HG03095 (cell line): ENCODE measurements at regions not wholly inside any gene's neighbourhood (a gene's known extent, or its start where the extent isn't known, plus 50 kb on each side); places are given as distances from the start of the nearest gene placed in this dataset.
"Not testable (repeated sequence)": the region's sequence is repeated elsewhere in the genome, so short reads cannot be mapped to it uniquely, and the experiment has no call there.

Experiments
- ATAC-seq: cut with Tn5 transposase; IDR thresholded peaks from one replicate; pipeline ENCODE4 v1.9.1; 2021; ENCODE audit warnings: moderate library complexity; ENCODE audit not compliant: unreplicated experiment

- no peak for ATAC-seq
Measured at GRCh38 chr2:61774351-61774750, 79.5 kb downstream of the FAM161A start.

GRCh38 chr2:61771904-61772845 lies 81.7 kb downstream of the FAM161A start:
- no peak for ATAC-seq

GRCh38 chr2:61770746-61771145 lies 83.1 kb downstream of the FAM161A start:
- no peak for ATAC-seq

GRCh38 chr2:61770298-61770697 lies 83.6 kb downstream of the FAM161A start:
- no peak for ATAC-seq

GRCh38 chr2:61769093-61769675 lies 84.7 kb downstream of the FAM161A start:
- ATAC-seq, result no peak

- ATAC-seq, result peak; percentile 99
Measured at GRCh38 chr2:61764035-61764800, 89.6 kb downstream of the FAM161A start.

- ATAC-seq, result peak; percentile 19
Measured at GRCh38 chr2:61763605-61764034, 90.2 kb downstream of the FAM161A start.

GRCh38 chr2:61762292-61762691 lies 91.6 kb downstream of the FAM161A start:
- ATAC-seq, result no peak

GRCh38 chr2:61759718-61760117 lies 94.1 kb downstream of the FAM161A start:
- ATAC-seq, result no peak

GRCh38 chr2:61759005-61759404 lies 94.9 kb downstream of the FAM161A start:
- ATAC-seq, result no peak

- ATAC-seq, result no peak
Measured at GRCh38 chr2:61758159-61758558, 95.7 kb downstream of the FAM161A start.

GRCh38 chr2:61753512-61753911 lies 100.3 kb downstream of the FAM161A start:
- ATAC-seq, result no peak

GRCh38 chr2:61750624-61751023 lies 103.2 kb downstream of the FAM161A start:
- ATAC-seq, result no peak

- no peak for ATAC-seq
Measured at GRCh38 chr2:61742955-61743354, 110.9 kb downstream of the FAM161A start.

- ATAC-seq, result no peak
Measured at GRCh38 chr2:61737841-61738240, 116.0 kb downstream of the FAM161A start.

- no peak for ATAC-seq
Measured at GRCh38 chr2:61736953-61737352, 116.9 kb downstream of the FAM161A start.

- no peak for ATAC-seq
Measured at GRCh38 chr2:61733563-61733962, 120.3 kb downstream of the FAM161A start.

GRCh38 chr2:61732787-61733186 lies 121.1 kb downstream of the FAM161A start:
- no peak for ATAC-seq

- no peak for ATAC-seq
Measured at GRCh38 chr2:61727746-61728145, 126.1 kb downstream of the FAM161A start.

- ATAC-seq, result no peak
Measured at GRCh38 chr2:61726456-61727209, 127.2 kb downstream of the FAM161A start.

- not testable (repeated sequence) for ATAC-seq
Measured at GRCh38 chr2:61723364-61723763, 130.5 kb downstream of the FAM161A start.
